ENCODE measurements at regions not wholly inside any gene's neighbourhood (a gene's known extent, or its start where the extent isn't known, plus 50 kb on each side); places are given as distances from the start of the nearest gene placed in this dataset.
A peak's percentile ranks its signal among the peaks of the same experiment; 100 is the strongest.
"Not testable (repeated sequence)": the region's sequence is repeated elsewhere in the genome, so short reads cannot be mapped to it uniquely, and the experiment has no call there.

DNA sequence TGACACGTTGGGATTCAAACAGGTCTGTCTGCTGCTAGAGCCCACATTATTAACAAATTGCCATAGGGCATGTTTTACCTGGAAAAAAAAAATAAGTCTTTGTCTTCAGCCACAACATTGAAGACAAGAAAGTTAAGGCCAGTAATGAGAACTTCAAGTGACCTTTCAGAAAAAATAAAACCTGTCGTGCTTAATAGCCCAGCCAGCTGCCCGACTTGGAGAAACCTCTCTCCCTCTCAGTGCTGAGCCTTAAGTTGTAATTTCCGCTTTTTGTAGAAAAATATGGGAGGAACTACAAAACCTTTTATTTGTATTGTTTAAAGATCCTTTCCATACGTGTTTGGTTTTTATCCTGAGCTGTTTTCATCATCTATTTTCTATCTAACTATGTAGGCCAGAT, 454.3 kb upstream of the SLITRK6 start:
- not testable (repeated sequence) for H3K36me3 Mint-ChIP-seq; H3K4me3 Mint-ChIP-seq; H3K9me3 Mint-ChIP-seq; DNase-seq (ENCODE audit: low spot score in 2 of 2); H3K4me1 Mint-ChIP-seq; ATAC-seq; H3K27ac Mint-ChIP-seq

DNA sequence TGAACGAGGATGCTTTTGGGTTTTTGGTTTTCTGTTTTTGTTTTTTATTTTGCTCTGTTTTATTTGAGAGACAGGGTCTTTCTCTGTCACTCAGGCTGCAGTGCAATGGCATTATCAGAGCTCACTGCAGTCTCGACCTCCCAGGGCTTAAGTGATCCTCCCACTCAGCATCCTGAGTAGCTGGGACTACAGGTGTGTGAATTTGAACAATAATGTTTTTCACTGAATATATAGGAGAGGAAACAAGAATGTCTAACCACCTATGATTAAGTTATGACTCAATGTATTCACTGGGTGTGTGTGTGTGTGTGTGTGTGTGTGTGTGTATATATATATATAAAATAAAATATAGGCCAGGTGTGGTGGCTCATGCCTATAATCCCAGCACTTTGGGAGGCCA, 456.6 kb upstream of the SLITRK6 start:
- not testable (repeated sequence) for DNase-seq (ENCODE audit: low spot score in 2 of 2); H3K4me3 Mint-ChIP-seq; ATAC-seq; H3K4me1 Mint-ChIP-seq; H3K9me3 Mint-ChIP-seq; H3K27ac Mint-ChIP-seq; H3K36me3 Mint-ChIP-seq

DNA sequence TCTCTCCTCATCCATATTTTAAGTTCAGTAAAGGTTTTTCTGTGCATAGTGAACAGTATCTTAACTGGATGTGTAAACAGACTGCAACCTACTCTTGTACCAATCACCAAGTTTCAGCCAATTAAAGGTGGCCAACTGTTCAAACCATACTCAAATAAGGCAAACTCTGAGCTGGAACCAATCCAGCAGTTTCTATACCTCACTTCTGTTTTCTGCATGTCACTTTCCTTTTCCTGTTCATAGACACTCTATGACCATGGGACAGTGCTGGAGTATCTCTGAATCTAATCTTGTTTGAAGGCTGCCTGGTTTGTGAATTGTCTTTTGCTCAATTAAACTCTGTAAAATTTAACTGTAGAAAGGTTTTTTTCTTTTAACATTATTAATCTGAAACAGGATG, 470.3 kb upstream of the SLITRK6 start:
- Mint-ChIP-seq H3K27ac (no peak overlapping the region), H3K36me3 (no peaks in the 10 kb centered on the region), H3K4me3 (no peak overlapping the region), H3K9me3 (no peaks in the 10 kb centered on the region), H3K4me1 (no peaks in the 10 kb centered on the region)
- no peak for DNase-seq (ENCODE audit: low spot score in 2 of 2)
- ATAC-seq = no peak

DNA sequence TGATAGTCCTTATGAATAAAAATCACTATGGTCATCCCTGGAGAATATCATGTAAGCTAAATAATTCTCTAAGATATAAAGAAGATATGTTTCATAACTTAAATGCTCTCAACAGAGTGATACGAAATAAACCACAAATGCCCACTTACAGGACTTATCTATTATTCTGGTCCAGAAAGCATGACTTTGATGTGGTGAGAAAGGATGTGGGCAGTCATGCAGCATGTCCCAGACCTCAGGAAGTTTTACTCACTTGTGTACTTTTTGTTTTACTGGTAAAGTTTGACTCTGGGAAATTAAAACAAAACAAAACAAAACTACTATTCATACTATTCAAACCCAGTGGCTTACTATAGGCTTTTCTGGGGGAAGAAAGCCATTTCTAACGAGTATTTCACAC, 483.2 kb upstream of the SLITRK6 start:
- Mint-ChIP-seq H3K4me1 (no peaks in the 10 kb centered on the region), H3K27ac (no peak overlapping the region), H3K4me3 (no peak overlapping the region), H3K9me3 (peaks cover 3% of the 10 kb centered on the region), H3K36me3 (no peaks in the 10 kb centered on the region)
- ATAC-seq (peak; percentile 87), DNase-seq (ENCODE audit: low spot score in 2 of 2) (no peak)

DNA sequence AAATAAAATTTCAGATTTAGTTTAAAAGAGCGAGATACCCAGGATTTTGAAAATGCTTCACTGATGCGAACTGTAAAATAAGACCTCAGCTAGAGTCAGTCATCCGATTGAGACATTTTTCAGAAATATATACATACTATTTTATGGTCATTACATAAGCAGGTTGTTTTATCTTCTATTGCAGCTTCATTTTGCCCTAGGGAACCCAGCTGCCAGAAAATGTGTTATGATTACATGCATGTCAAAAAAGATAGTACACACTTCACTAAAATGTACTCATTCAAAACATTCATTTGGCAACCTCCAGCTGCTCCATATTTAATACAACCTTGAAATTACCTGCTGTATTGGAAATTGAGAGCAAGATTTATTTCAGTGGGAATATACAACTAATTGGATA, 483.8 kb upstream of the SLITRK6 start:
- no peaks in the 10 kb centered on the region for H3K36me3 Mint-ChIP-seq
- peaks cover 3% of the 10 kb centered on the region for H3K9me3 Mint-ChIP-seq
- no peak overlapping the region for H3K4me3 Mint-ChIP-seq
- no peak overlapping the region for H3K27ac Mint-ChIP-seq
- ATAC-seq = no peak
- H3K4me1 Mint-ChIP-seq = no peaks in the 10 kb centered on the region
- DNase-seq (ENCODE audit: low spot score in 2 of 2) = no peak

DNA sequence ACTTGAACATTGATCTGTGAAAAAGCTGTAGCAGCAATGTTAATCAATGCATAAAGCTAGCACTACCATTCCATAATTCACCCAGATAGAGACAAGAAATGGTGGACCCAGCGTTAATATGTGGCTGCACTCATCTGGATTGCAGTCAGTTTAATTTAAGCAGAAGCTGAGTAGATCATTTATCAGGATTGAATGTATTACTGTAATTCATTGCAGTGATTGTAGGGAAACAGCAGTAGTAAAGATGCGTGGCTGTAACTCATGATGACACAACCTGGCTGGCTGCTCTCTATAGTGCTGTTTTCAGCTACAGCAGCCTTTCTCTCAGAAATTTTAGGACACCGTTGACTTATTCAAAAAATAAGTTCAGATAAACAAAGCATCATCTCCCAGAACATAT, 499.5 kb upstream of the SLITRK6 start:
- no peak for ATAC-seq
- H3K9me3 Mint-ChIP-seq = peaks cover 3% of the 10 kb centered on the region
- H3K27ac Mint-ChIP-seq = no peak overlapping the region
- no peaks in the 10 kb centered on the region for H3K36me3 Mint-ChIP-seq
- H3K4me1 Mint-ChIP-seq = no peaks in the 10 kb centered on the region
- H3K4me3 Mint-ChIP-seq = no peak overlapping the region
- no peak for DNase-seq (ENCODE audit: low spot score in 2 of 2)

DNA sequence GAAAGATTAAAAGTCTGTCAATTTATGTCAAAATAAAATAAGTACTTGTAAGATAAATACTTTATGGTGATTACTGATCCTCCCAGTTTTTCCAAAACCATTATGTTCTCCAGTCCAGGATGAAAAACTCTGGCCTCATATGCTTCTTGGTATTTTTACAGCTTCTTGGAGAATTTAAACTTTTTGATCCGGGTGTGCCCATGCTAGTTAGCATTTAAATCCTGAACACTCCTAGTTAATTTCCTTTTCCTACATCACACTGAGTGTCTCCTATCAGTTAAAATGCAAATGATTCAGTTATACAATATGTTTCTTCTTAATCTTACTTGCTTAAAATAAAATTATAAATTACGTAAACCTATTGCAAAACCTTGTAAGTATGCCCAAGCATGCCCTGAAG, 499.9 kb upstream of the SLITRK6 start:
- DNase-seq (ENCODE audit: low spot score in 2 of 2) = no peak
- no peaks in the 10 kb centered on the region for H3K36me3 Mint-ChIP-seq
- no peak overlapping the region for H3K4me3 Mint-ChIP-seq
- H3K4me1 Mint-ChIP-seq = no peaks in the 10 kb centered on the region
- peaks cover 3% of the 10 kb centered on the region for H3K9me3 Mint-ChIP-seq
- H3K27ac Mint-ChIP-seq = no peak overlapping the region
- ATAC-seq = no peak

DNA sequence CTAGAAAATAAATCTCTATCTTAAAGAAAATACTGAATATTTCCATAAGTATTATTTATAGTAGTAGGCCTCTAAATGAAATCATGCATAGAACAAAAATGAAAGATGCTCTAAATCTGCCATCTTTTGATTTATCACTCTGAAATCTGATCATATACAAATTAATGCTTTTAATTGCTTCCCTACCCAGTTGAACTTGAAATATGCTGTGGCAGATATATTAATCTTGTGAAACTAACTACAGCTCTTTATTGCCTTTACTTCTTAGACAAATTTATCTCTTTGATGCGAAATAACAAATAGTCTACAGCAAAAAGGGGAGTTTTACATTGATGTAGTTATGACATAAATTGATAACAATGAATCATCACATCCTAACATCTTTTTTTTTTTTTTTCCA, 510.7 kb upstream of the SLITRK6 start:
- Mint-ChIP-seq H3K9me3 (no peaks in the 10 kb centered on the region), H3K27ac (no peak overlapping the region), H3K4me1 (no peaks in the 10 kb centered on the region), H3K4me3 (no peak overlapping the region), H3K36me3 (no peaks in the 10 kb centered on the region)
- DNase-seq (ENCODE audit: low spot score in 2 of 2) (no peak), ATAC-seq (no peak)

DNA sequence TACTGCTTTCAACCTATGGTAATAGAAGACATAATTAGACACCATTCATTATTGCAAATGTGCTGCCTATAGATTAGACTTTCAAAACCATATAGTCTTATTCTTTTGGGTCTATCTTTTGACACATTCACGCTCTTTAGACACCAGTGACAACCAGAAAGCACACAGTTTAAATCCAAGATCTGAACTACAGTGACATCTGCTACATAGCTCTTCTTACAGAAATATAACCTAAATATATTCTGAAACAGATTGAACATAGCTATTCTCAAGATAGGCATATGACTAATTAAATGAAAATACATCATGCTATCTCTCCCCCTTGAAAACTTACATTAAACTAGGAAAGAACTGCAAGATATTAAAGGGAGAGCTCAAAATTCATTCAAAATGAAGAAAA, 514.2 kb upstream of the SLITRK6 start:
- no peaks in the 10 kb centered on the region for H3K4me1 Mint-ChIP-seq
- H3K9me3 Mint-ChIP-seq = peaks cover 3% of the 10 kb centered on the region
- no peaks in the 10 kb centered on the region for H3K36me3 Mint-ChIP-seq
- DNase-seq (ENCODE audit: low spot score in 2 of 2) = no peak
- H3K4me3 Mint-ChIP-seq = no peak overlapping the region
- ATAC-seq = no peak
- H3K27ac Mint-ChIP-seq = no peak overlapping the region

DNA sequence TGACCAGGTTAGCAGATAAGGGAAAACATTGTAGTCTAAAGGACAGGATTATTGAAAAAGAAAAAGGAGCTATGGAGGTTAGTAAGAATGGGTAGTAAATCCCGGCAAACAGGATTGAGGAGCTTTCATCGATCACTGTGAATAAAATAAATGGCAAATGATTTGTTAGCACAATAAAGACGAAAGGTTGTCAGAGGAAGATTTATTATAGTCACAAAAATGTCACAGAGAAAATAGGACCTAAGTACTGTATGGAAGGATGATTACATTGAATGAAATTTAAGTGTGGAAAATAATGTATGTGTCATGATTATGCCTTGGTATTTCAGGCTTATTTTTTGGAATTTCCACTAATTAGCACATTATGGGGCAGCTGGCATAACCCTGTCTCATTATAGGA, 519.2 kb upstream of the SLITRK6 start:
- Mint-ChIP-seq H3K9me3 (peaks cover 4% of the 10 kb centered on the region), H3K27ac (no peak overlapping the region), H3K36me3 (no peaks in the 10 kb centered on the region), H3K4me1 (no peaks in the 10 kb centered on the region), H3K4me3 (no peak overlapping the region)
- ATAC-seq = no peak
- DNase-seq (ENCODE audit: low spot score in 2 of 2) = no peak

DNA sequence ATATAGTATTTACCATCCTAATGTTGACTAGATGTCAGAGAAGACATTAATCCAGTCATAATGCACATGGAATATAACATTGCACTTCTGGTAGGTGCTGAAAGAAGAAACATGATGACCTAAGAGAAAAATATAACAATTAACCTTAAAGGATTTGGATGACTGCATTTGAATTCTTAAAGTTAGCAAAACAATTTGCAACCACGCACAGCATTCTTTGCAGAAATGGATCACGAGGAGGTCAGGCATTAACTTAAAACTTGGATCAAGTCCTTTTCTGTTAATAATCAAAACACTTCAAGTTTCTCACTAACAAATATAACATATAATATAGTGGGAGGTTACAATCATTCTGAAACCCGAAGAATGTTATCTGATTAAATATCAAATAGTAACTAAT, 525.0 kb upstream of the SLITRK6 start:
- Mint-ChIP-seq H3K27ac (no peak overlapping the region), H3K4me1 (no peaks in the 10 kb centered on the region), H3K36me3 (no peaks in the 10 kb centered on the region), H3K9me3 (peaks cover 9% of the 10 kb centered on the region), H3K4me3 (no peak overlapping the region)
- no peak for ATAC-seq
- no peak for DNase-seq (ENCODE audit: low spot score in 2 of 2)

DNA sequence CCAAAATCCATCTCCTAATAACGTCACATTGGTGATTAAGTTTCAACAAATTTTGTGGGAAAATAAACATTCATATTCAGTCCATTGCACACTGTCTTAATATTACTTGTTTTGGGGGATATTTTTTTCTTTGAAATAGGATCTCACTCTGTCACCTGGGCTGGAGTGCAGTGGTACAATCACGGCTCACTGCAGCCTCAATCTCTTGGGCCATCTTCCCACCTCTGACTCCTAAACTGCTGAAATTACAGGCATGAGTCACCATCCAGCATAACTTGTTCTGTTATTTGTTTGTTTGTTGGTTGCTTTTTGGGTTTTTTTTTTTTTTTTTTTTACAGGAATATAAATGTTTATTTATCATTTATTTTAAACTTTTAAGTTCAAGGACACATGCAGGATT, 556.1 kb upstream of the SLITRK6 start:
- no peak overlapping the region for H3K4me3 Mint-ChIP-seq
- DNase-seq (ENCODE audit: low spot score in 2 of 2) = no peak
- no peak for ATAC-seq

DNA sequence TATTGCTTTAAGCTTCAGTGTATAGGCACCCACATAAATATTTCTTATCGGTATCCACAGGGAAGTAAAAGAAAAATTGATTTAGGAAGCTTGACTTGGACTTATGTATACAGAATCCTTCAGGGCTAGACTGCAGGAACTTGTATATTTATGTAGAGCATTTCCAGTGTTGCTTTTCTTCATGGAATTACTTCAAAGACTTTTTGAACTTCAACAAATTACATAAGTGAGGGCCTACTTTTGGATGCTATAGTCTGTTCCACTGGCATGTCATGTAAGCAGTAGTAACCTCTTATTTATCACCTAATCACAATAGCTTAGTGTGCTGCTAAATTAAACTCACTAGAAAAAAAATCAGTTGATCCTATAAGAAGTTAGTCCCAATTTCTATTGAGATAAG, 557.9 kb upstream of the SLITRK6 start:
- no peak overlapping the region for H3K27ac Mint-ChIP-seq
- no peaks in the 10 kb centered on the region for H3K4me1 Mint-ChIP-seq
- no peak for DNase-seq (ENCODE audit: low spot score in 2 of 2)
- no peak for ATAC-seq
- H3K9me3 Mint-ChIP-seq = peaks cover 24% of the 10 kb centered on the region
- no peak overlapping the region for H3K4me3 Mint-ChIP-seq
- no peaks in the 10 kb centered on the region for H3K36me3 Mint-ChIP-seq

More for the DNA sequence above, 556.1 kb upstream of the SLITRK6 start:
- H3K9me3 Mint-ChIP-seq = peaks cover 12% of the 10 kb centered on the region
- no peak overlapping the region for H3K27ac Mint-ChIP-seq
- H3K4me1 Mint-ChIP-seq = no peaks in the 10 kb centered on the region
- H3K36me3 Mint-ChIP-seq = no peaks in the 10 kb centered on the region

DNA sequence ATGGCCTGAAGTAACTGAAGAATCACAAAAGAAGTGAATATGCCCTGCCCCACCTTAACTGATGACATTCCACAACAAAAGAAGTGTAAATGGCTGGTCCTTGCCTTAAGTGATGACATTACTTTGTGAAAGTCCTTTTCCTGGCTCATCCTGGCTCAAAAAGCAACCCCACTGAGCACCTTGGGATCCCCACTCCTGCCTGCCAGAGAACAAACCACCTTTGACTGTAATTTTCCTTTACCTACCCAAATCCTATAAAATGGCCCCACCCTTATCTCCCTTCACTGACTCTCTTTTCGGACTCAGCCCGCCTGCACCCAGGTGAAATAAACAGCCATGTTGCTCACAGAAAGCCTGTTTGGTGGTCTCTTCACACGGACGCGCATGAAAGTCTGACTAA, 564.5 kb upstream of the SLITRK6 start:
- ATAC-seq; H3K36me3 Mint-ChIP-seq; H3K4me3 Mint-ChIP-seq; H3K4me1 Mint-ChIP-seq; H3K27ac Mint-ChIP-seq; DNase-seq (ENCODE audit: low spot score in 2 of 2): not testable (repeated sequence)
- peaks cover 30% of the 10 kb centered on the region for H3K9me3 Mint-ChIP-seq

DNA sequence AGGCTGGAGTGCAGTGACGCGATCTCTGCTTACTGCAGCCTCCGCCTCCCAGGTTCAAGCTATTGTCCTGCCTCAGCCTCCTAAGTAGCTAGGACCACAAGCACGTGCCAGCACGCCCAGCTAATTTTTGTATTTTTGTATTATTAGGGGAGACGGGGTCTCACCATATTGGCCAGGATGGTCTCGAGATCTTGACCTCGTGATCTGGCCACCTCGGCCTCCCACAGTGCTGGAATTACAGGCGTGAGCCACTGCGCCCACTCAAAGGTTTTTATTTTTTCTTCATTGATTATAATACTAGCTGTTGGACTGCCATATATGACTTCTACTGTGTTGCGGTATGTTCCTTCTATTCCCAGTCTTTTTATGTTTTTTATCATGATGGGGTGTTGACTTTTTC, 569.7 kb upstream of the SLITRK6 start:
- no peaks in the 10 kb centered on the region for H3K4me1 Mint-ChIP-seq
- no peak for ATAC-seq
- no peak overlapping the region for H3K4me3 Mint-ChIP-seq
- DNase-seq (ENCODE audit: low spot score in 2 of 2) = no peak
- peaks cover 10% of the 10 kb centered on the region for H3K9me3 Mint-ChIP-seq
- H3K27ac Mint-ChIP-seq = no peak overlapping the region
- H3K36me3 Mint-ChIP-seq = no peaks in the 10 kb centered on the region

DNA sequence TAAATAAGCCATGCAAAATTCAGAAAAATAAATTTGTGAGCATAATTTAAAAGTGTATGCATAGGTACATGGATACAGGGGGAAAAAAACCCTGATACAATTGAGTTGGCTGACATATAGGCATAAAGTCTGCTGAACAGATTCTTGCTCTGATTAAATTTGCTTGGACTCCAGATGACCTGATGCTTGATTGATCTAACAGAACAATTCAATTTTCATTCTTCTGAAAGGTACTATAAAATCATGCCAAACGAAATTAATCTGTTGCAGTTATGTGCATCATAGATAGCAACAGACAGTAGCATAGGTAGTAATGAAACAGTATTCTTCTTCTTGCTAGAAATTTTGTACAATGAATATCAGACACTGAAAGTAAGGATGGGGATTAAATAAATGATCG, 578.2 kb upstream of the SLITRK6 start:
- Mint-ChIP-seq H3K36me3 (no peaks in the 10 kb centered on the region), H3K9me3 (peaks cover 3% of the 10 kb centered on the region), H3K4me3 (no peak overlapping the region), H3K4me1 (no peaks in the 10 kb centered on the region), H3K27ac (no peak overlapping the region)
- ATAC-seq = no peak
- DNase-seq (ENCODE audit: low spot score in 2 of 2) = no peak

DNA sequence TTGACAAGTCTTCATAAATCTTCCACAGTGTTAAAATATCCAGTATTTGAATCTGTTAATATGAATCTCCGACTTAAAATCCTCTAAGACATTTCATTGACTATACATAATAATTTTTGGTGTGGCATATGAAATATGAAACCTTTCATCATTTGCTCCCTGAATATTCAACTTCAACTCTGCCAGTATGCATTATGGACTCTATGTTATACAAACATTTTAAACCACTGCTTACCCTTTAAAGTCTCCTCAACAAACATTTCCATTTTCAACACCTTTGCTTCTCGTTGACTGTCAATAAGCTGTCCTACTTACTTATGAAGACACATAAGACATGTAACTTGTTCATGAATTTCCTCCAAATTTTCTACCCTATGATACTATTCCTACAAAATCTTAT, 579.4 kb upstream of the SLITRK6 start:
- H3K27ac Mint-ChIP-seq = no peak overlapping the region
- H3K4me1 Mint-ChIP-seq = no peaks in the 10 kb centered on the region
- H3K9me3 Mint-ChIP-seq = peaks cover 3% of the 10 kb centered on the region
- DNase-seq (ENCODE audit: low spot score in 2 of 2) (no peak), ATAC-seq (no peak)
- no peaks in the 10 kb centered on the region for H3K36me3 Mint-ChIP-seq
- H3K4me3 Mint-ChIP-seq = no peak overlapping the region
